Loucy (cell line): ENCODE measurements at regions not wholly inside any gene's neighbourhood (a gene's known extent, or its start where the extent isn't known, plus 50 kb on each side); places are given as distances from the start of the nearest gene placed in this dataset.

ENCODE experiments used
- EZH2phosphoT487 ChIP-seq: fragments of 200-600 bp; IDR thresholded peaks from 2 replicates; pipeline ENCODE4 v1.6.1; 2018; ENCODE audit warnings: antibody characterized with exemption, mild to moderate bottlenecking, moderate library complexity, borderline replicate concordance
- TF ChIP-seq, protein P1 (sequence below): fragments of 200-600 bp; sonication (generic); conservative IDR thresholded peaks from 2 replicates; pipeline ENCODE4 v1.5.1; 2014; ENCODE audit warnings: mild to moderate bottlenecking, antibody characterized with exemption, low read length

DNA sequence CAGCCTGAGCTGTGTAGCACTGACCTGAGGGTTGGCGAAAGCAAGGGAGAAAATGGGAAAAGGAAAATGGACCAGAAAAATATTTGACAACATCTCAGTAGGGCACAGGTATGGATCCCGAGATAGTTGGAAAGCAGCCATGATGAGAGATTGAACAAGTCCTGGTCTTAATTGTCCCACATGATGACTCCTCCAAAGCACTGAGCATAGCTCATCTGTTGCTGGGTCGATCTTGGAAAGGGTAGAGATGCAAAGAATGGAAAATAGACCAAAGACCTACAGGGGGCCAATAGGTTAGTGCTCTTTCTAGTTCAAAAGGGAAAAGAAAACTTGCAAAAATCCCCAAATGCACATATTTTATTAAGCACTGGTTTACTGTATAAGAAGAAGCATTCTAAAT, 251.9 kb downstream of the SEC23A start:
- TF ChIP-seq, protein P1, sequence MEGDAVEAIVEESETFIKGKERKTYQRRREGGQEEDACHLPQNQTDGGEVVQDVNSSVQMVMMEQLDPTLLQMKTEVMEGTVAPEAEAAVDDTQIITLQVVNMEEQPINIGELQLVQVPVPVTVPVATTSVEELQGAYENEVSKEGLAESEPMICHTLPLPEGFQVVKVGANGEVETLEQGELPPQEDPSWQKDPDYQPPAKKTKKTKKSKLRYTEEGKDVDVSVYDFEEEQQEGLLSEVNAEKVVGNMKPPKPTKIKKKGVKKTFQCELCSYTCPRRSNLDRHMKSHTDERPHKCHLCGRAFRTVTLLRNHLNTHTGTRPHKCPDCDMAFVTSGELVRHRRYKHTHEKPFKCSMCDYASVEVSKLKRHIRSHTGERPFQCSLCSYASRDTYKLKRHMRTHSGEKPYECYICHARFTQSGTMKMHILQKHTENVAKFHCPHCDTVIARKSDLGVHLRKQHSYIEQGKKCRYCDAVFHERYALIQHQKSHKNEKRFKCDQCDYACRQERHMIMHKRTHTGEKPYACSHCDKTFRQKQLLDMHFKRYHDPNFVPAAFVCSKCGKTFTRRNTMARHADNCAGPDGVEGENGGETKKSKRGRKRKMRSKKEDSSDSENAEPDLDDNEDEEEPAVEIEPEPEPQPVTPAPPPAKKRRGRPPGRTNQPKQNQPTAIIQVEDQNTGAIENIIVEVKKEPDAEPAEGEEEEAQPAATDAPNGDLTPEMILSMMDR: no peak
- no peak for TF ChIP-seq EZH2phosphoT487
